ENCODE measurements at regions not wholly inside any gene's neighbourhood (a gene's known extent, or its start where the extent isn't known, plus 50 kb on each side); places are given as distances from the start of the nearest gene placed in this dataset.

DNA sequence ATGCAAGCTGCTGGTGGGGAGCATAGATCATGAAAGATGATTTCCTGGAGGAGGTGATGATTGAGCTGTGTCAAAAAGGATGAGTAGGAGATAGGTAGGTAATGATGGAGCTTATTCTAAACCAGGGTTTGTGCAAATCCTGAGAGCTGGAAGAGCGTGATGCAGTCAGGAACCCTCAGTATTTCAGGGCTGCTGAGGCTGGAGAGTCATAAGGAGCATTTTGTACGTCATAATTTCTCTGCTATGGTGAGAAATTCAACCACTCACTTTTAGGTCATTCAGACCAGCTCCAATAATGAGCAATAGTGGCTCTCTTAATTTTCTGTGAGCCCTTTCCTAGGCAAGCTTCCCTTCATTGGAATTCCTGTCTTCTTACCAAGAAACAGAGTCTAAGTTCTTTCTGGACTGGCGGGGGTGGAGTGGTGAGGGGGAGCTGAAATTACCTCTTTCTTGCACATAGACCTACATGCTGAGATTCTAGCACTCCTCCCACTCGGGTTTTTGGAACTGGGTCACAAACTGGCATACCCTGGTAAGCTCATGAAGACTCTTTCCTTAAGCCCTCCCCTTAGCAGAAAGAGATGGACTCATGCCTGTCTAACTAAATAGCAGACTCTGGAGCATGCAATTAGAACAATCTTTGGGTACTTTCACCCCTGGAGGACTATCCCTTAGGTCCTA, 62.2 kb upstream of the MYCBP2 start:
- no peak for DNase-seq
- Histone ChIP-seq H3K4me3 (ENCODE audit: low read length) (no peak overlapping the region), H3K27me3 (ENCODE audit: control insufficient read depth, insufficient read depth, low read length, poor library complexity, severe bottlenecking) (no peaks in the 10 kb centered on the region), H3K9ac (ENCODE audit: extremely low read depth, low read length, poor library complexity, severe bottlenecking) (no peak overlapping the region), H3K4me1 (ENCODE audit: control insufficient read depth, insufficient read depth, low read length) (no peaks in the 10 kb centered on the region), H3K27ac (ENCODE audit: low read depth, low read length) (no peak overlapping the region), H3K36me3 (ENCODE audit: control insufficient read depth, insufficient read depth, low read length) (no peaks in the 10 kb centered on the region), H3K9me3 (ENCODE audit: control insufficient read depth, low read length) (no peaks in the 10 kb centered on the region)
- Mint-ChIP-seq H3K27ac (no peak overlapping the region), H3K36me3 (ENCODE audit: low read depth) (no peaks in the 10 kb centered on the region), H3K4me1 (no peaks in the 10 kb centered on the region), H3K4me3 (no peak overlapping the region), H3K27me3 (ENCODE audit: insufficient read depth) (no peaks in the 10 kb centered on the region), H3K9me3 (peaks cover 2% of the 10 kb centered on the region)
- 67% methylated on average over 3 to 4 of the region's 4 CpGs for WGBS, 2 experiments (ENCODE audit: insufficient coverage in 1 of 2, insufficient read length in 1 of 2)
- TF ChIP-seq, protein P1, sequence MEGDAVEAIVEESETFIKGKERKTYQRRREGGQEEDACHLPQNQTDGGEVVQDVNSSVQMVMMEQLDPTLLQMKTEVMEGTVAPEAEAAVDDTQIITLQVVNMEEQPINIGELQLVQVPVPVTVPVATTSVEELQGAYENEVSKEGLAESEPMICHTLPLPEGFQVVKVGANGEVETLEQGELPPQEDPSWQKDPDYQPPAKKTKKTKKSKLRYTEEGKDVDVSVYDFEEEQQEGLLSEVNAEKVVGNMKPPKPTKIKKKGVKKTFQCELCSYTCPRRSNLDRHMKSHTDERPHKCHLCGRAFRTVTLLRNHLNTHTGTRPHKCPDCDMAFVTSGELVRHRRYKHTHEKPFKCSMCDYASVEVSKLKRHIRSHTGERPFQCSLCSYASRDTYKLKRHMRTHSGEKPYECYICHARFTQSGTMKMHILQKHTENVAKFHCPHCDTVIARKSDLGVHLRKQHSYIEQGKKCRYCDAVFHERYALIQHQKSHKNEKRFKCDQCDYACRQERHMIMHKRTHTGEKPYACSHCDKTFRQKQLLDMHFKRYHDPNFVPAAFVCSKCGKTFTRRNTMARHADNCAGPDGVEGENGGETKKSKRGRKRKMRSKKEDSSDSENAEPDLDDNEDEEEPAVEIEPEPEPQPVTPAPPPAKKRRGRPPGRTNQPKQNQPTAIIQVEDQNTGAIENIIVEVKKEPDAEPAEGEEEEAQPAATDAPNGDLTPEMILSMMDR (conservative IDR thresholded peaks at IDR 0.05), result no peak

DNA sequence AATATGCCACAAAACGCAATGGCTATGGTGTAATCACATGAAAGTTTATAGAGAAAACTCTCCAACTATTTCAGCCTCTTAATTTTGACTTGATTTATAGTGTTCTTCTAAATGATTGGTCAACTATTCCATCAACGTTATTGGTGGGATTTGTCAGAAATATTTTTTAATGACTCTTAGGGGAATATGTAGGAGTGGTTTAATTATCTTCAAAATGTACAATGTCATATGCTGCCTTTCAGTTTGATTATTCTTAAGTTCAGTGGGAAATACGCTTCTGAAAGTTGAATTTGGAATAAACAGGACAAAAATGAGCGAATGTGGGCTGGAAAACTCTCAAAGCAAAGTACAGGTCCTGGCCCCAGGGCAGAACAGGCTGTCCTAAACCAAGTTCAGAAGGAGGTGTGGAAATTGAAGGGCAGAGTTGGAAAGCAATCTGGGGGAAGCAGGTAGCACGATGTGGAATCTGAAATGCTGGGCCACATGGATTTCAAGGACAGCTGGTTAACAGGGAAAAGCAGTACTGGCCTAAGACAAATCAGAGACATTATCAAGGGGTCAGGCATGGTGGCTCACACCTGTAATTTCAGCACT, 60.8 kb upstream of the MYCBP2 start:
- Mint-ChIP-seq H3K36me3 (ENCODE audit: low read depth) (no peaks in the 10 kb centered on the region), H3K9me3 (peaks cover 2% of the 10 kb centered on the region), H3K27me3 (ENCODE audit: insufficient read depth) (no peaks in the 10 kb centered on the region), H3K4me1 (no peaks in the 10 kb centered on the region), H3K4me3 (no peak overlapping the region), H3K27ac (no peak overlapping the region)
- Histone ChIP-seq H3K4me3 (ENCODE audit: low read length) (no peak overlapping the region), H3K36me3 (ENCODE audit: control insufficient read depth, insufficient read depth, low read length) (no peaks in the 10 kb centered on the region), H3K27ac (ENCODE audit: low read depth, low read length) (no peak overlapping the region), H3K4me1 (ENCODE audit: control insufficient read depth, insufficient read depth, low read length) (no peaks in the 10 kb centered on the region), H3K9ac (ENCODE audit: extremely low read depth, low read length, poor library complexity, severe bottlenecking) (no peak overlapping the region), H3K27me3 (ENCODE audit: control insufficient read depth, insufficient read depth, low read length, poor library complexity, severe bottlenecking) (no peaks in the 10 kb centered on the region), H3K9me3 (ENCODE audit: control insufficient read depth, low read length) (no peaks in the 10 kb centered on the region)
- no peak for DNase-seq
- TF ChIP-seq, protein P1 (conservative IDR thresholded peaks at IDR 0.05), result no peak
- 96 to 97% methylated on average over 4 to 5 of the region's 5 CpGs for WGBS, 2 experiments (ENCODE audit: insufficient coverage in 1 of 2, insufficient read length in 1 of 2)

DNA sequence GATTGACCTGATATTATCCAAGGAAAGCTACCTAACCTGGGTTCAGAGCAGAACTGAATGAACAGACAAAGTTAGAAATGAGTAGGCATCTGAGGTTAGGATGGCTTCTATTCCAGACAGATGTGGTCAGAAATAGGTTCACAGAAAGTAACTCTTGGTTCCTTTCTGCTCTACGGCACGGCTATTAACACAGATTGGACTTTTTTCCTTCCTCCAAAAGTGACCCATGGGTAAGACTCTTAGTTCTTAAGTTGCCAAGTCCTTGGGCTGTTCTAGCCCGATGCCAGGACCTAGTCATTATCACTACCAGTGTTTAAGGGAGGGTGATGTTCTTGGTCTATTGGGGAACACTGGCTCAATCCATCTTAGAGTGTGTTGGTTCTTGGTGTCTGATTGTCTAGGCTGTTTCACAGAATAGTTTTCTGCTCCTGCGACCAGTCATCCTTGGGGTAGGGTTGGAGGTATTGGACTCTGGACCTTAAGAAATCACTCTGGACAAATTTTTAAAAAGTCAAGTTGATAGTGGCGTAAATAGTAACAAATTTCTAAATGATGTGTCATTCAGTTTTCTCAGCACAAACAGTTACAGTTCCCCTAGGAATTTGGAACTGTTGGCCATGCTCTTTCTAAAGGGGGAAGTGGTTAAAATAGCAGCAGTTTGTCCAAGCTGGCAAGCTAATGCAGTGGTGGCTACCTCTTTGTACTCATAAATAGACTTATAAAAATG, 60.1 kb upstream of the MYCBP2 start:
- DNase-seq, result no peak
- H3K4me3 Mint-ChIP-seq, result no peak overlapping the region
- H3K27me3 Mint-ChIP-seq (ENCODE audit: insufficient read depth), result no peaks in the 10 kb centered on the region
- Histone ChIP-seq H3K4me1 (ENCODE audit: control insufficient read depth, insufficient read depth, low read length) (no peaks in the 10 kb centered on the region), H3K9me3 (ENCODE audit: control insufficient read depth, low read length) (no peaks in the 10 kb centered on the region), H3K27ac (ENCODE audit: low read depth, low read length) (no peak overlapping the region), H3K27me3 (ENCODE audit: control insufficient read depth, insufficient read depth, low read length, poor library complexity, severe bottlenecking) (no peaks in the 10 kb centered on the region), H3K9ac (ENCODE audit: extremely low read depth, low read length, poor library complexity, severe bottlenecking) (no peak overlapping the region), H3K4me3 (ENCODE audit: low read length) (no peak overlapping the region), H3K36me3 (ENCODE audit: control insufficient read depth, insufficient read depth, low read length) (no peaks in the 10 kb centered on the region)
- TF ChIP-seq, protein P1 (conservative IDR thresholded peaks at IDR 0.05), result no peak
- H3K4me1 Mint-ChIP-seq, result peaks cover 2% of the 10 kb centered on the region
- 90 to 93% methylated on average over 3 to 4 of the region's 5 CpGs for WGBS, 2 experiments (ENCODE audit: insufficient coverage in 1 of 2, insufficient read length in 1 of 2)
- no peaks in the 10 kb centered on the region for H3K36me3 Mint-ChIP-seq (ENCODE audit: low read depth)
- H3K27ac Mint-ChIP-seq, result no peak overlapping the region
- peaks cover 2% of the 10 kb centered on the region for H3K9me3 Mint-ChIP-seq

All from endodermal cell (in vitro differentiated cells).